ENCODE measurements at regions not wholly inside any gene's neighbourhood (a gene's known extent, or its start where the extent isn't known, plus 50 kb on each side); places are given as distances from the start of the nearest gene placed in this dataset.

DNA sequence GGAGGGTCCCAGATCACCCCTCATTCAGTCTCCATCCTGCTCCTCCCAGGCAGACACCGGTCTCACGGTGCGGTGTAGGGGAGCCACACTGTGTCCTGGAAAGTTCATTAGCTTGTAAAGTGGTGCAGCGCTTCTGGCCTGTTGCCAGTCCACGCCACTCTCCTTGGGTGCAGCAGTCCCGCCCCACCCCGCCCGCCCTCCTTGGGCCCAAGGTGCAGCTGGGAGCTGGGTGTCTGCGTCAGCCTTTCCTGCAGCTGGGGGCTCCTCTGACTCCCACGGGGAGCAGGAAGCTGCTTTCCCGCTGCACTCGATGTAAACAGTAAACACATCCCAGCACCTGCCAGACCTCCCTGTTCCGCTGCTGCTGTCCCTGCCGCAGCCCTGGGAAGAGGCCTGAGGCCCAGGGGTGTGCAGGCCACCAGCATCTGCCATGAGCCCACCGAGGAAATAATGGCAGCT is 53.8 kb upstream of the ASB18 start:
- no peak for DNase-seq (ENCODE audit: low spot score)

GRCh38 chr2:236318401-236318800 is 54.2 kb upstream of the ASB18 start:
- DNase-seq (ENCODE audit: low spot score), result no peak

GRCh38 chr2:236319036-236319435 is 54.8 kb upstream of the ASB18 start:
- DNase-seq (ENCODE audit: low spot score), result no peak

GRCh38 chr2:236321415-236321814 is 57.2 kb upstream of the ASB18 start:
- DNase-seq (ENCODE audit: low spot score), result no peak

DNA sequence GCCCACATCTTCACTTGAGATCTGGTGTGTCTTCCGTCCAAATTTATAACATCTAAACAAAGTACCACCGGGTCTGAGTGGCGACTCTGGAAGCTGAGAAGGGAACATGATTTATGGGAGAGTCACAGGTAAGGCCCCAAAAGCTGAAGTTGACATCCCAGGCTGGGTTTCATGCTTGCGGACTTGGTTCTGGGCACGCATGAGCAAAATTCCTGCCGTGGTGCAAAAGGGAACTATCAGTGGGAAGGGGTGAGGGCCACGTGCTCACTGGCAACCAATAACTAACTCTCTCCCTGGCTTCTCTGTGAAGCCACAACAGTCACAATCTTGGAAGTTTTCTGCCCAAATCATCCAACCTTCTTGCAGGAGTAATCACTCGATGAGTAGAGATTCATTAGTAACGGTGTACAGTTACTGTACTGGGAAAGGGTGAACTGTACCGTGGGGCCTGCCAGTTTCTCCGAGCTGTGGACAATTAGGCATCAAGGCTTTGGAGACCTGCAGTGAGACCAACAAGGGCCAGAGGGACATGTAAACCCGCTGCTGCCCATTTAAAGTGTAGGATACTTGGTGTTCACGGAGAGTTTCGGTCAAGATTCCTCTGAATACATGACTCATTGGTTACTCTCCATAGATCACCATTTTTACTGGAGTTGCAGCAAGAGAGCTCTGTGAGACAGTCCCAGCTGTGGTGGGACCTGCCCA is 69.4 kb upstream of the ASB18 start:
- DNase-seq (ENCODE audit: low spot score), result no peak

GRCh38 chr2:236334122-236334876 is 70.1 kb upstream of the ASB18 start:
- no peak for DNase-seq (ENCODE audit: low spot score)

- no peak for DNase-seq (ENCODE audit: low spot score)
Observed at GRCh38 chr2:236335696-236336574, 71.7 kb upstream of the ASB18 start.

DNA sequence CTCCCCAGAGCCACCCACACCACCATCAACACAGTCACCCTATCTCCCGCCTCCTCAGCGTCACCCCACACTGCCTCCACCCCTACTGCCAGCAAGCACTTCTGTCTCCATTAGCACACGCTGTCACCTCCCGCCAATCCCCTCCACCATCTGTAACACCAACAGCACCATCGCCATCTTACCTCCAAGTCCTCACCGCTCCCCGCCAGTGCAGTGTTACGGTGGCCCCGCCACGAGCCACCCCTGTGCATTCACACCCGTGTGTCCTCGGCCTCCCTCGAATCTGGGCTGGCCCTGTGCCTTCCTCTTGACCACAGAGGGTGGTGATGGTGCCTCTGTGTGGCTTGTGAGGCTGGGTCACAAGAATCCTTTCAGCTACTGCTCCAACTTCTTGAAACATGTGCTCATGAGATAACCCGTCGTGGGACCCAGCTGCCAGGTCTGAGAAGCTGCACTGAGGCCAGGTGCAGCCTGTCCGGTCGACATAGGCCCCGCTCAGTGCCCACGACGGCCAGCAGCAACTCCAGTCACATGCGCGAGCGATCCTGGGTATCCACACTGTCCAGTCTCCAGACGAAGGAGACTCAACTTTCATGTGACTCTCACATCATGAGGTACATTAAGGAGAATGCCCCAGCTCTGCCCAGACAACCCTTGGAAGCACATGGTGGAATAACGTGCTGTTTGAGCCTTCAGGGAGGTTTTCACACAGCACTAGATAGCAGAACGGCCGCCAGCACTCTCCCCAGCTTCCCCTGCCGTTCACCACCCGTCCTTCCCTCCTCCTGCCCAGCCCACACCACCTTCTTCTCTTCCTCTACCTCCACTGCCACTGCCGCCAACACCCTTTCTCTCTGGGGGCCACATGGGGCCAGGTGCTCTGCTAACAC is 72.6 kb upstream of the ASB18 start:
- DNase-seq (ENCODE audit: low spot score), result no peak

DNA sequence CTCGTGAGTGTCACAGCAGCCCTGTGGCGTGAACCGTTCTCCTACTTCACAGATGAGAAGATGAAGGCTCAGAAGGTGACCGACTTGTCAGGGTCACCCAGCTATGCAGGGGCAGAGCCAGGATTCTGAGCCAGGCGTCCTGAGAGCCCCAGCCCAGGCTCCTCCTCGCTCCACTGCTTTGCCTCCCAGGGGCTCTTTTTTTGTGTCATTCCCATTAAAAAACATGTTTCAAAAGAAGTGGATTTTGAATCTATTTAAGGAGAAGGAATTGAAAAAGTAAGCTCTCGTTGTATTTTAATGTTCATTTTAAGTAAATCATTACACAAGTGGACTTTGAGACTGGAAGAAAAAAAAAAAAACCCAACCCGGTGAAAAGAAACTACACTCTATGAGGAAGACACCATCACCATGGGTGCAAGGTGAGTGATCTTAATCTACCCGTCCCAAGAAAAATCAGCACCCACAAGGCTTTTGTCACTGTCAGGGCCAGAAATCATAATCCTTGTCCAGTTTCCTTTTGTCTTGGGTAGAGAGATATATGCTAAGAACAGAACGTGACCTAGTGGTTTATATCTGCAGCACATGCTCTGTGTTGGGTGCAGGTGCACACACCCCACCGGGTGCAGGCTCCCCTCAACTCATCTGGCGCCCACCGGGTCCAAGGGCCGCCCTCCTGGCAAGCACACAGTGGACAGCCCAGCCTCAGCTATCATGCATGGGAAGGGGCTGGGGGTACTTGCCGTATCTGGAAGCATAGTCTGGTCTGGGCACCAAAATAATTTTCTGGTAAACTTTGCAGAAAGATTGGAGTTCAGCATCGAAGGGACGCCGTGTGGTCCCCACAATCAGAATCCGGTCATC is 73.5 kb upstream of the ASB18 start:
- no peak for DNase-seq (ENCODE audit: low spot score)

DNA sequence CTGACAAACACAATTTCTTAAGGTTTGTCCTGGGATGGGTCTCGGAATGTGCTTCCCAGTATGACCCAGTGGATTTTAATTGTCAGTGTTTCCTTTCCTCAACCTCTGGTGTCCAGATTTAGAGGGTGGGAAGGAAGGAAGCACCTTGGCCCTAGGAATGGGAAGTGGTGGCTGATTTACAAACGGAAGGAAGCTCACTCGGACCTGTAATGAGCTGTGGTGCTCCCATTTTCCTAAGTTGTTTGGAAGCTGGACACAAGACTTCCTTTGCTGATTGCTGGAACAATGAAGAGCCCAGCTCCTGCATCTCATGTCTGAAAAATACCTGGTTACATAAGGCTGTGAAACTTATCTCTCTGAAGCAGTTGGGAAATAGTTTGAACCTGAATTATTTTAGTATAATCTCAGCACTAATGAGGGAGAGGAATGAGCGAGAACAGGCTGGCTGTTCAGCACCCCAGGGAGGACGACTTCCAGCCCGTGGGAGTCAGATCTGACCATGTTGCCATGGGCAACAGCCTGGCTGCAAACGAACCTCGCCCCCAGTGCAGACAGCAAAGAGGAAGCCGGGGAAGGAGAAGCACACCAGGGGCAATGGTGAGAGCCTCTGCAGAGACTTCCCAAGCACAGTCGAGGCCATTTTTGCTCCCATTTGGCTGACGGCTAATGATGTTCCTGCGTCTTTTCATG is 74.4 kb upstream of the ASB18 start:
- peak; percentile 41 for DNase-seq (ENCODE audit: low spot score)

DNA sequence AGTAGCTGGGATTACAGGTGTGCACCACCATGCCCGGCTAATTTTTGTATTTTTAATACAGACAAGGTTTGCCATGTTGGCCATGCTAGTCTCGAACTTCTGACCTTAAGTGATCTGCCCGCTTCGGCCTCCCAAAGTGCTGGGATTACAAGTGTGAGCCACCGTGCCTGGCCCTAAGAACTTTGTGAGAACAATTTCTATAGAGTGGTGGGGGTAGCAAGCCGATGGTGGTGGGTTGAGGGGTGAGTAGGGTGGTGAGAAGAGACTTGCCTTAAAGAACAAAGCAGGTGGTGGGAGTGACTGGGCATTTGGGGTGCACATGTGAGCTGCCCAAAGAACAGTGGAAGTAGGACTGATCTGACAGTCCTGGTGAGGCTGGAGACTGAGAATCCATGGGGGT is 76.0 kb upstream of the ASB18 start:
- no peak for DNase-seq (ENCODE audit: low spot score)

- DNase-seq (ENCODE audit: low spot score), result no peak
Observed at GRCh38 chr2:236341067-236341466, 76.9 kb upstream of the ASB18 start.

- no peak for DNase-seq (ENCODE audit: low spot score)
Observed at GRCh38 chr2:236341721-236342120, 77.5 kb upstream of the ASB18 start.

GRCh38 chr2:236342507-236342906 is 78.3 kb upstream of the ASB18 start:
- no peak for DNase-seq (ENCODE audit: low spot score)

DNA sequence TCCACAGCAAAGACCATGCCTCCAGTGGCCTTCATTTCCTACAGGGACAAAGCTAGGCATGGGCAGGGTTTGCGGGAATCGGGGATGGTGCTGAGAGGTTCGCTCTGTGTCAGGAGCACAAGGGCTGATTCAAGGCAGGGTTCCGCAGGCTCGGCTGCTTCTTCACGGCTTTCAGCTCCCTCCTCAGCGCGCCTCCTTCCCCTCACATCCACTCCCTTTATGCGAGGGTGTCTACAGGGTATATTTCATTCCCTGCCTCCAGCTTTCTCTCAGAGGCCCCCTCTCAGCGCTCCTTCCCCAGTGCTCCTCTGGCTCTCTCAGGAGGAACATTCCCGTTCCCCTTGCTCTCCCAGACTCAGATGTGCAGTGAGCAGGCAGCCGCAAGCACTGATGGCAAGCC is 78.7 kb upstream of the ASB18 start:
- no peak for DNase-seq (ENCODE audit: low spot score)

DNA sequence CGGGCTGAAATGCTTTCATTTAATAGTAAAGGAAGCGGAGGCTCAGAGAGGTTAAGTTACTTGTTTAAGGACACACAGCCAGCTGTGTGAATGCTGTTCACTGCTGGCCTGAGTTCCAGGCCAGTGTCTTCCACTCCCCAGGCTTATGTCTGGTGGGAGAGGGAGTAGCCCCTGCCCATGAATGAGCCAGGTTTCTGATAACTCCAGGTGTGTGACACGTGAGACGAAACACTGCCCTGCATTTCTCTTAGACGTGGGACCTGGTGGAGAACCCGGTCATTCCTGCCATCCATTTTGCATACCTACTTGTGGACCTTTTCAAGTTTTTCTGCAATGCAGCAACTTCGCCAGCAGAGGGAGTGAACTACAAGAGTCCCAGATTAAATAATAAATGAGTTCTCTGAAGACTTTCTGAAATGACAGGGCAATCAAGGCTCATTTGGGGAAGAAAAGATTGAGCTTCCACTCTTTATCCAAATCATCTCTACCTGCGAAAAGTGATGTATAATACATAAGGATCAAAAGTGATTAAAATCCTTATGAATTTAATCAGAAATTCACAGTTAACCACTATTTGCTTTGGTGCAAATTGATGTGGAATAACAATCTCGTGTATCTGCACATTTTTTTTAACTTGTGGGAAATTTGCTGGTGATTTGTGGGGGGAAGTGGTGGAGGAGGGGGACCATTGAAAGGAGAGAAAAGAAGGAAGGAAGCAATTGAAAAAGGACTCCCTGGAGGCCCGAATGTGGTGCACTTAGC is 79.4 kb upstream of the ASB18 start:
- peak; percentile 76 for DNase-seq (ENCODE audit: low spot score)

- DNase-seq (ENCODE audit: low spot score), result no peak
Observed at GRCh38 chr2:236344446-236344845, 80.2 kb upstream of the ASB18 start.

- no peak for DNase-seq (ENCODE audit: low spot score)
Observed at GRCh38 chr2:236345081-236345714, 81.0 kb upstream of the ASB18 start.

- no peak for DNase-seq (ENCODE audit: low spot score)
Observed at GRCh38 chr2:236346366-236346765, 82.2 kb upstream of the ASB18 start.

Measured in AG20443 (cell line).